WTC11 (cell line): ENCODE measurements at regions not wholly inside any gene's neighbourhood (a gene's known extent, or its start where the extent isn't known, plus 50 kb on each side); places are given as distances from the start of the nearest gene placed in this dataset.

ENCODE experiments used
- ATAC-seq: fragments of 200-7000 bp; cut with Tn5 transposase; 2 replicates; pipeline ENCODE4 v1.10.0; 2021; ENCODE audit warnings: mild to moderate bottlenecking, moderate library complexity
- CTCF ChIA-PET: fragments of 300-600 bp; sonication (Branson Sonifier 250); formaldehyde crosslinking; loops from one replicate; lab custom pipeline; 2021; ENCODE audit warnings: antibody characterized with exemption; lab: Charles Lee
- POLR2A ChIA-PET: fragments of 350-600 bp; sonication (Branson Sonifier 250); formaldehyde crosslinking; loops from one replicate; lab custom pipeline; 2021; ENCODE audit warnings: antibody characterized with exemption; lab: Charles Lee
- DNase-seq: peaks from one replicate; pipeline ENCODE4 v3.0.0; 2021; ENCODE audit warnings: low spot score
- H3K27ac Mint-ChIP-seq: 2 replicates; pipeline ENCODE4 v1.8.0; 2021; ENCODE audit warnings: mixed read lengths
- H3K27me3 Mint-ChIP-seq: 2 replicates; pipeline ENCODE4 v1.8.0; 2021; ENCODE audit warnings: low read depth, mild to moderate bottlenecking, moderate library complexity, mixed read lengths
- H3K36me3 Mint-ChIP-seq: 2 replicates; pipeline ENCODE4 v1.8.0; 2021; ENCODE audit warnings: mixed read lengths
- H3K4me1 Mint-ChIP-seq: 2 replicates; pipeline ENCODE4 v1.8.0; 2022; ENCODE audit warnings: mixed read lengths
- H3K4me3 Mint-ChIP-seq: 2 replicates; pipeline ENCODE4 v1.8.0; 2021; ENCODE audit warnings: mild to moderate bottlenecking, moderate library complexity, mixed read lengths
- H3K9me3 Mint-ChIP-seq: 2 replicates; pipeline ENCODE4 v1.8.0; 2021; ENCODE audit warnings: mixed read lengths
- CBFB ChIP-seq: sonication (generic); formaldehyde crosslinking; IDR thresholded peaks from 2 replicates; pipeline ENCODE4 v1.8.1; 2022; ENCODE audit warnings: mild to moderate bottlenecking, low read depth, missing genetic modification reagents
- CREB1 ChIP-seq: sonication (generic); formaldehyde crosslinking; IDR thresholded peaks from 2 replicates; pipeline ENCODE4 v1.8.0; 2023; ENCODE audit warnings: mild to moderate bottlenecking, missing genetic modification reagents
- CREM ChIP-seq: sonication (generic); formaldehyde crosslinking; IDR thresholded peaks from 2 replicates; pipeline ENCODE4 v1.8.1; 2022; ENCODE audit warnings: mild to moderate bottlenecking, missing genetic modification reagents, moderate library complexity
- CTCF ChIP-seq: fragments of 200-600 bp; IDR thresholded peaks from 2 replicates; pipeline ENCODE4 v1.8.0; 2022; ENCODE audit warnings: antibody characterized with exemption
- EMX1 ChIP-seq: fragments of 250-450 bp; sonication (Bioruptor Pico); IDR thresholded peaks from 2 replicates; pipeline ENCODE4 v1.8.0; 2021; ENCODE audit warnings: mild to moderate bottlenecking
- ERG ChIP-seq: fragments of 250-450 bp; sonication (Bioruptor Pico); IDR thresholded peaks from 2 replicates; pipeline ENCODE4 v1.8.0; 2021; ENCODE audit warnings: mild to moderate bottlenecking
- FOXJ3 ChIP-seq: sonication (generic); formaldehyde crosslinking; IDR thresholded peaks from 2 replicates; pipeline ENCODE4 v1.9.0; 2021; ENCODE audit warnings: missing genetic modification reagents, mild to moderate bottlenecking, borderline replicate concordance
- GABPB1 ChIP-seq: sonication (generic); formaldehyde crosslinking; IDR thresholded peaks from 2 replicates; pipeline ENCODE4 v1.8.1; 2023; ENCODE audit warnings: mild to moderate bottlenecking, missing genetic modification reagents
- GTF2I ChIP-seq: fragments of 250-450 bp; sonication (Bioruptor Pico); conservative IDR thresholded peaks from 2 replicates; pipeline ENCODE4 v1.4.0; 2021; ENCODE audit warnings: mild to moderate bottlenecking
- IRF2 ChIP-seq: sonication (generic); formaldehyde crosslinking; IDR thresholded peaks from 2 replicates; pipeline ENCODE4 v1.8.0; 2022; ENCODE audit warnings: low read depth, missing genetic modification reagents, borderline replicate concordance
- JUN ChIP-seq: sonication (generic); formaldehyde crosslinking; IDR thresholded peaks from 2 replicates; pipeline ENCODE4 v1.8.0; 2023; ENCODE audit warnings: mild to moderate bottlenecking, missing genetic modification reagents
- MXD4 ChIP-seq: fragments of 250-450 bp; sonication (Bioruptor Pico); IDR thresholded peaks from 2 replicates; pipeline ENCODE4 v1.8.0; 2021; ENCODE audit warnings: mild to moderate bottlenecking, moderate library complexity, borderline replicate concordance
- NFATC4 ChIP-seq: fragments of 250-450 bp; sonication (Bioruptor Pico); IDR thresholded peaks from 2 replicates; pipeline ENCODE4 v1.9.0; 2021; ENCODE audit warnings: mild to moderate bottlenecking
- NR1H2 ChIP-seq: sonication (generic); formaldehyde crosslinking; IDR thresholded peaks from 2 replicates; pipeline ENCODE4 v1.9.0; 2021; ENCODE audit warnings: mild to moderate bottlenecking, moderate library complexity, missing genetic modification reagents
- NR3C1 ChIP-seq: sonication (generic); formaldehyde crosslinking; conservative IDR thresholded peaks from 2 replicates; pipeline ENCODE4 v1.8.1; 2023; ENCODE audit warnings: low read depth, mild to moderate bottlenecking, missing genetic modification reagents
- PRDM15 ChIP-seq: sonication (generic); formaldehyde crosslinking; IDR thresholded peaks from 2 replicates; pipeline ENCODE4 v1.8.0; 2022; ENCODE audit warnings: missing genetic modification reagents
- PRRX2 ChIP-seq: fragments of 250-450 bp; sonication (Bioruptor Pico); IDR thresholded peaks from 2 replicates; pipeline ENCODE4 v1.8.0; 2021; ENCODE audit warnings: mild to moderate bottlenecking
- TEAD1 ChIP-seq: sonication (generic); formaldehyde crosslinking; IDR thresholded peaks from 2 replicates; pipeline ENCODE4 v1.8.0; 2022; ENCODE audit warnings: mild to moderate bottlenecking, missing genetic modification reagents
- ZBTB21 ChIP-seq: sonication (generic); formaldehyde crosslinking; IDR thresholded peaks from 2 replicates; pipeline ENCODE4 v1.8.1; 2023; ENCODE audit warnings: mild to moderate bottlenecking, missing genetic modification reagents, borderline replicate concordance
- ZNF138 ChIP-seq: sonication (generic); formaldehyde crosslinking; conservative IDR thresholded peaks from 2 replicates; pipeline ENCODE4 v1.8.1; 2022; ENCODE audit warnings: mild to moderate bottlenecking, moderate library complexity, missing genetic modification reagents
- ZNF219 ChIP-seq: sonication (generic); formaldehyde crosslinking; IDR thresholded peaks from 2 replicates; pipeline ENCODE4 v1.8.0; 2023; ENCODE audit warnings: missing genetic modification reagents, mild to moderate bottlenecking, borderline replicate concordance
- ZNF232 ChIP-seq: sonication (generic); formaldehyde crosslinking; IDR thresholded peaks from 2 replicates; pipeline ENCODE4 v1.8.0; 2022; ENCODE audit warnings: mild to moderate bottlenecking, missing genetic modification reagents
- ZNF396 ChIP-seq: fragments of 250-450 bp; sonication (Bioruptor Pico); IDR thresholded peaks from 2 replicates; pipeline ENCODE4 v1.8.0; 2021; ENCODE audit warnings: mild to moderate bottlenecking, moderate library complexity, borderline replicate concordance
- ZNF423 ChIP-seq: fragments of 250-450 bp; sonication (Bioruptor Pico); IDR thresholded peaks from 2 replicates; pipeline ENCODE4 v2.1.2; 2022; ENCODE audit warnings: mild to moderate bottlenecking, moderate library complexity
- ZNF671 ChIP-seq: fragments of 250-450 bp; sonication (Bioruptor Pico); IDR thresholded peaks from 2 replicates; pipeline ENCODE4 v1.8.0; 2021; ENCODE audit warnings: mild to moderate bottlenecking
- TF ChIP-seq, protein P1 (sequence below): sonication (generic); formaldehyde crosslinking; IDR thresholded peaks from 2 replicates; pipeline ENCODE4 v1.8.0; 2022; ENCODE audit warnings: mild to moderate bottlenecking, missing genetic modification reagents

DNA sequence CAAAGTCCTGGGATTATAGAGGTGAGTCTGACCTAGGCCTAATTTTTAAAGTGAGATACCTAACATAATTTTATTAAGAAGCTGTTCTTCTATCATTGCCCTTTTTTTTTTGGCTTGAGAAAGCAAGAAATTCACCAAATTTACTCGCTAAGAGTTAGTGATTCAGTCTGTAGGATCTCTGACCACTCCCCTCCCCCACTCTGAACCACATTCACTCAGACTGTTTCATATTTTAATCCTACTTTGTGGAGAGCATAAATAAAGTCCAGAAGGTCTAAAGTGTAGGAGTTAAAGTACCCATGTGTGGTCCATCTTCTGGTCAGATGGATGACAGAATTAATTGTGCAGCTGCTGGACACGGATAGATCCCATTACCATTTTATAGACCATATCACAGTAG, 115.8 kb upstream of the MGAT5 start:
- ChIA-PET CTCF (no interaction called here), POLR2A (interaction anchor here (0.7 kb wide), 1 partner anchor 15 kb away, joined by 3 read pairs; no protein-coding TSS in a partner anchor)
- TF ChIP-seq ERG = no peak
- no peak for TF ChIP-seq ZNF671 (CRISPR knock-in tag)
- TF ChIP-seq MXD4 (CRISPR knock-in tag) = no peak
- TF ChIP-seq IRF2 (CRISPR knock-in tag) = no peak
- TF ChIP-seq CTCF = no peak
- TF ChIP-seq PRDM15 = no peak
- TF ChIP-seq ZNF396 (CRISPR knock-in tag) = no peak
- no peak for TF ChIP-seq NR1H2
- TF ChIP-seq NFATC4 (CRISPR knock-in tag) = no peak
- no peak for TF ChIP-seq ZBTB21 (CRISPR knock-in tag)
- no peak for TF ChIP-seq CREM
- TF ChIP-seq ZNF138 (CRISPR knock-in tag) = no peak
- TF ChIP-seq NR3C1 (CRISPR knock-in tag) = no peak
- no peak for TF ChIP-seq CBFB
- no peak for TF ChIP-seq CREB1 (CRISPR knock-in tag)
- TF ChIP-seq GTF2I (CRISPR knock-in tag) = no peak
- TF ChIP-seq ZNF423 = no peak
- no peak for TF ChIP-seq PRRX2 (CRISPR knock-in tag)
- H3K27me3 Mint-ChIP-seq = no peaks in the 10 kb centered on the region
- no peak for DNase-seq
- no peak overlapping the region for H3K4me3 Mint-ChIP-seq
- ATAC-seq = no peak
- peaks cover 80% of the 10 kb centered on the region for H3K4me1 Mint-ChIP-seq
- H3K27ac Mint-ChIP-seq = no peak overlapping the region
- H3K9me3 Mint-ChIP-seq = no peaks in the 10 kb centered on the region
- H3K36me3 Mint-ChIP-seq = no peaks in the 10 kb centered on the region

- no peak for ATAC-seq
- TF ChIP-seq TEAD1 (CRISPR knock-in tag) (no peak), FOXJ3 (no peak), ZNF396 (CRISPR knock-in tag) (no peak), ERG (no peak), EMX1 (CRISPR knock-in tag) (no peak), ZNF219 (CRISPR knock-in tag) (no peak), GABPB1 (CRISPR knock-in tag) (no peak), JUN (CRISPR knock-in tag) (no peak), CTCF (no peak), ZNF232 (CRISPR knock-in tag) (no peak)
- TF ChIP-seq, protein P1, sequence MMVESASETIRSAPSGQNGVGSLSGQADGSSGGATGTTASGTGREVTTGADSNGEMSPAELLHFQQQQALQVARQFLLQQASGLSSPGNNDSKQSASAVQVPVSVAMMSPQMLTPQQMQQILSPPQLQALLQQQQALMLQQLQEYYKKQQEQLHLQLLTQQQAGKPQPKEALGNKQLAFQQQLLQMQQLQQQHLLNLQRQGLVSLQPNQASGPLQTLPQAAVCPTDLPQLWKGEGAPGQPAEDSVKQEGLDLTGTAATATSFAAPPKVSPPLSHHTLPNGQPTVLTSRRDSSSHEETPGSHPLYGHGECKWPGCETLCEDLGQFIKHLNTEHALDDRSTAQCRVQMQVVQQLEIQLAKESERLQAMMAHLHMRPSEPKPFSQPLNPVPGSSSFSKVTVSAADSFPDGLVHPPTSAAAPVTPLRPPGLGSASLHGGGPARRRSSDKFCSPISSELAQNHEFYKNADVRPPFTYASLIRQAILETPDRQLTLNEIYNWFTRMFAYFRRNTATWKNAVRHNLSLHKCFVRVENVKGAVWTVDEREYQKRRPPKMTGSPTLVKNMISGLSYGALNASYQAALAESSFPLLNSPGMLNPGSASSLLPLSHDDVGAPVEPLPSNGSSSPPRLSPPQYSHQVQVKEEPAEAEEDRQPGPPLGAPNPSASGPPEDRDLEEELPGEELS = no peak
Measured at GRCh38 chr2:134139611-134140010, 114.3 kb upstream of the MGAT5 start.

More at GRCh38 chr2:134139611-134140010, 114.3 kb upstream of the MGAT5 start:
- H3K4me3 Mint-ChIP-seq = no peak overlapping the region
- ChIA-PET POLR2A (no interaction called here), CTCF (interaction anchor here (1.3 kb wide), 1 partner anchor 89 kb away, joined by 3 read pairs; no protein-coding TSS in a partner anchor)
- no peaks in the 10 kb centered on the region for H3K9me3 Mint-ChIP-seq
- H3K36me3 Mint-ChIP-seq = no peaks in the 10 kb centered on the region
- H3K27me3 Mint-ChIP-seq = no peaks in the 10 kb centered on the region
- DNase-seq = no peak
- H3K27ac Mint-ChIP-seq = no peak overlapping the region
- H3K4me1 Mint-ChIP-seq = peaks cover 77% of the 10 kb centered on the region
